ENCODE measurements at regions not wholly inside any gene's neighbourhood (a gene's known extent, or its start where the extent isn't known, plus 50 kb on each side); places are given as distances from the start of the nearest gene placed in this dataset.
"Not testable (repeated sequence)": the region's sequence is repeated elsewhere in the genome, so short reads cannot be mapped to it uniquely, and the experiment has no call there.

DNA sequence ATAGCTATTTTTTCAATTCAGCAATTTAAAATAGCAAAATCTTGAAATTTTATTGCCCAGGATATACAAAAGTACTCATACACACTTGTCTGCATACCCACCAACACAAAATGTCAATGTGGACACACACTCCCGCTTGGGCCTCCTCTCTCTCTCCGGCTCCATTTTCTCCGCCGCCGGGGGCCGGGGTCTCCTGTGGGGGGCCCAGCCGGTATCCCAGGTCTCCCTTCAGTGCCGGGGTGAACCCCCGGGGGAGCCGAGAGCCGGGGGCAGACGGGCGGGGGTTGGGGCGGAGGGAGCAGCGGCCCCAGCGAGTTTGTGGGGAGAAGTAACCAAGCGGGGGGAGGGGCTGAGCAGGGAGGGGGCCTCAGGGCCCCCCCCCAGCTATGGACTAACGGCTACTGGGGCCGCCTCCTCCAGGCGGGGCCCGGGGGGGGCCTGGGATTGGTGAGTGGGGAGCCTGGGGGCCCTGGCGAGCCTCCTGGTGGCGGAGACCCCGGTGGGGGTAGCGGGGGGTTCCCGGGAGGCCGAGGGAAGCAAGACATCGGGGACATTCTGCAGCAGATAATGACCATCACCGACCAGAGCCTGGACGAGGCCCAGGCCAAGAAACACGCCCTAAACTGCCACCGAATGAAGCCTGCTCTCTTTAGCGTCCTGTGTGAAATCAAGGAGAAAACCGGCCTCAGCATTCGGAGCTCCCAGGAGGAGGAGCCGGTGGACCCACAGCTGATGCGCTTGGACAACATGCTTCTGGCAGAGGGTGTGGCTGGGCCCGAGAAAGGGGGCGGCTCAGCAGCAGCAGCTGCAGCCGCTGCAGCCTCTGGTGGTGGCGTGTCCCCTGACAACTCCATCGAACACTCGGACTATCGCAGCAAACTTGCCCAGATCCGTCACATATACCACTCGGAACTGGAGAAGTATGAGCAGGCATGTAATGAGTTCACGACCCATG lies 56.6 kb downstream of the CHST2 start:
- FAIRE-seq; H3K4me3 Mint-ChIP-seq (ENCODE audit: unreplicated experiment); H3K4me1 ChIP-seq (ENCODE audit: insufficient read depth, low read length); H3K36me3 Mint-ChIP-seq (ENCODE audit: low read depth, unreplicated experiment); H3K27me3 Mint-ChIP-seq (ENCODE audit: low read depth, unreplicated experiment); H3K9ac ChIP-seq (ENCODE audit: low read length); H3K36me3 ChIP-seq (ENCODE audit: insufficient read depth, low read length); H3K27me3 ChIP-seq (ENCODE audit: insufficient read depth, low read length); H3K9me3 Mint-ChIP-seq (ENCODE audit: unreplicated experiment); H3K9me3 ChIP-seq (ENCODE audit: insufficient read depth, low read depth, low read length); H3K27ac ChIP-seq (ENCODE audit: low read depth, low read length); H3K4me2 ChIP-seq (ENCODE audit: low read length); H2AFZ ChIP-seq (ENCODE audit: low read depth, low read length); H3K27ac Mint-ChIP-seq (ENCODE audit: unreplicated experiment); DNase-seq (ENCODE audit: low read depth); H4K20me1 ChIP-seq (ENCODE audit: insufficient read depth, low read length); H3K79me2 ChIP-seq (ENCODE audit: insufficient read depth, low read length); H3K4me3 ChIP-seq (ENCODE audit: insufficient read depth, low read depth, low read length): not testable (repeated sequence)
- peaks cover 15% of the 10 kb centered on the region for H3K4me1 Mint-ChIP-seq (ENCODE audit: low read depth, unreplicated experiment)

DNA sequence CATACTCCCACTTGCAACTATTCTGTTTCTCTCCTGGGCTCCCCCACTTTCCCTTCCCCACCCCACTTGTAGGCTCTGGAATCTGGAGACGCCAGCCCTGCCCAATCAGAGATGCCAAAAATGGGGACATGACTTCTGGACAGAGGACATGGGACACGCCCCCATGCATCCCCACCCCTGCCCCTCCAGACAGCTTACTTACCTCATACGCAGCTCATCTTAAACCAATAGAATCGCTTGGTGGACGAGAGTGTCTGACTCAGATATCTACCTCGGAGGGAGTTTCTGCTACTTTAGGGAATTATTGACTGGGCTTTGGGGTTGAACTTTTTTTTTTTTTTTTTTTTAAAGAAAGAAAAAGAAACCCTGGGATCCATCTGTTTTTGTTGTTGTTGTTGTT lies 58.4 kb downstream of the CHST2 start:
- not testable (repeated sequence) for H3K27me3 Mint-ChIP-seq (ENCODE audit: low read depth, unreplicated experiment); H3K4me2 ChIP-seq (ENCODE audit: low read length); H3K9me3 Mint-ChIP-seq (ENCODE audit: unreplicated experiment); H3K4me3 ChIP-seq (ENCODE audit: insufficient read depth, low read depth, low read length); H3K27ac ChIP-seq (ENCODE audit: low read depth, low read length); H3K36me3 ChIP-seq (ENCODE audit: insufficient read depth, low read length); H3K27me3 ChIP-seq (ENCODE audit: insufficient read depth, low read length); H3K36me3 Mint-ChIP-seq (ENCODE audit: low read depth, unreplicated experiment); H4K20me1 ChIP-seq (ENCODE audit: insufficient read depth, low read length); H3K4me1 ChIP-seq (ENCODE audit: insufficient read depth, low read length); FAIRE-seq; DNase-seq (ENCODE audit: low read depth); H3K4me1 Mint-ChIP-seq (ENCODE audit: low read depth, unreplicated experiment); H3K4me3 Mint-ChIP-seq (ENCODE audit: unreplicated experiment); H3K27ac Mint-ChIP-seq (ENCODE audit: unreplicated experiment); H3K9me3 ChIP-seq (ENCODE audit: insufficient read depth, low read depth, low read length); H3K79me2 ChIP-seq (ENCODE audit: insufficient read depth, low read length); H3K9ac ChIP-seq (ENCODE audit: low read length); H2AFZ ChIP-seq (ENCODE audit: low read depth, low read length)

DNA sequence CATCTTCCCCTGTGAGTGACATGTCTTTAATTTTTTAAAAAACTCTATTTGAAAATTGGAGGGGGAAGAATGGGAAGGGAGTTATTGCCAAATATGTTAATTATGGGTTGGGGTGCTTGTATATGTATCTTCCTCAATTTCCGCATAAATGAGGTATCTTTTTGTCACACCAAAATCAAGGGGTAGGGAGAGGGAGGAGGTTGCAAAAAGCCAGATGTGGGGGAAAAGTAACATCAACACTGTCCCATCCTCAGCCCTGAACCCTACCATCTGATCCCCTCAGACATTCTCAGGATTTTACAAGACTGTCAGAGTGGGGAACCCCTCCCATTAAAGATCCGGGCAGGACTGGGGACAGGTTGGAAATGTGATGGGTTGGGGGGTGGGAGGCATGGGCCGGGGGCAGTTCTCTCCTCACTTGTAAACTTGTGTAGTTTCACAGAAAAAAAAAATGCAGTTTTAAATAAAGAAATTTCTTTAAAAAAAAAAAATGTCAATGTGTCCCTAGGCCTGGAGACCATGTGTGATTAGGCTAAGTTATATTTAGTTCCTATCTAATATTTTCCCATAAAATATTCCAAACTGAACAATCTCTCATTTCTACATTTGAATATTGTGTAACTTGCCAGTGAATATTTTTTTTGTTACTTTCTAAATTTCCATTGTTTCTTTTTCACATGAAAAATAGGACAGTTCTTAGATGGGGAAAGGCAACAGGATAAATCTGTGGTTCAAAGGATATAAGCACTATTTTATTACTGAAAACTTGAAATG lies 59.4 kb downstream of the CHST2 start:
- not testable (repeated sequence) for H3K36me3 Mint-ChIP-seq (ENCODE audit: low read depth, unreplicated experiment); H3K9me3 Mint-ChIP-seq (ENCODE audit: unreplicated experiment); H3K27me3 Mint-ChIP-seq (ENCODE audit: low read depth, unreplicated experiment); H3K27ac Mint-ChIP-seq (ENCODE audit: unreplicated experiment); H3K4me3 ChIP-seq (ENCODE audit: insufficient read depth, low read depth, low read length); H4K20me1 ChIP-seq (ENCODE audit: insufficient read depth, low read length); H3K79me2 ChIP-seq (ENCODE audit: insufficient read depth, low read length); DNase-seq (ENCODE audit: low read depth); H3K4me1 ChIP-seq (ENCODE audit: insufficient read depth, low read length); H2AFZ ChIP-seq (ENCODE audit: low read depth, low read length); H3K4me2 ChIP-seq (ENCODE audit: low read length); H3K27me3 ChIP-seq (ENCODE audit: insufficient read depth, low read length); H3K9ac ChIP-seq (ENCODE audit: low read length); H3K4me1 Mint-ChIP-seq (ENCODE audit: low read depth, unreplicated experiment); H3K9me3 ChIP-seq (ENCODE audit: insufficient read depth, low read depth, low read length); H3K27ac ChIP-seq (ENCODE audit: low read depth, low read length); H3K36me3 ChIP-seq (ENCODE audit: insufficient read depth, low read length); H3K4me3 Mint-ChIP-seq (ENCODE audit: unreplicated experiment)
- FAIRE-seq, result peak; percentile 26

DNA sequence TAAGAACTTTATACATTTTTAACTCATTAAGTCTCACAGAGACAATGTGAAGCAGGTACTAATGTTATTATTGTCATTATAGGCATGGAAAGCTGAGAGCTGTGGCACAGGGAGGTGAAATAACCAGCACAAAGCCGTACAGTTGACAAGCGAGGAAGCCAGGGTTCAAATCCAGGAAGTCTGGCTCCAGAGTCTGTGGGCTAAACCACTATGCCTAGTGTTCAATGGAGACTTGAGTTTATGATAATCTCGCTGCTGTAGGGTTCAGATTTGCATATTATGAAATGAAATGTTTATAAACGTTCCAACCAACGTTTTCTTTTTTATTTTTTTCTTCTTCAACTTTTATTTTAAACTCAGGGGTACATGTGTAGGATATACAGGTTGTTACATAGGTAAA lies 60.0 kb downstream of the CHST2 start:
- no peaks in the 10 kb centered on the region for H3K36me3 ChIP-seq (ENCODE audit: insufficient read depth, low read length)
- Mint-ChIP-seq H3K4me1 (ENCODE audit: low read depth, unreplicated experiment) (no peaks in the 10 kb centered on the region), H3K9me3 (ENCODE audit: unreplicated experiment) (peaks cover 3% of the 10 kb centered on the region), H3K4me3 (ENCODE audit: unreplicated experiment) (no peak overlapping the region), H3K27ac (ENCODE audit: unreplicated experiment) (no peak overlapping the region), H3K36me3 (ENCODE audit: low read depth, unreplicated experiment) (no peaks in the 10 kb centered on the region), H3K27me3 (ENCODE audit: low read depth, unreplicated experiment) (peaks cover 2% of the 10 kb centered on the region)
- no peak overlapping the region for H2AFZ ChIP-seq (ENCODE audit: low read depth, low read length)
- no peak overlapping the region for H3K4me3 ChIP-seq (ENCODE audit: insufficient read depth, low read depth, low read length)
- H3K4me2 ChIP-seq (ENCODE audit: low read length), result no peak overlapping the region
- H3K79me2 ChIP-seq (ENCODE audit: insufficient read depth, low read length), result no peaks in the 10 kb centered on the region
- no peaks in the 10 kb centered on the region for H4K20me1 ChIP-seq (ENCODE audit: insufficient read depth, low read length)
- H3K27ac ChIP-seq (ENCODE audit: low read depth, low read length), result no peak overlapping the region
- no peaks in the 10 kb centered on the region for H3K4me1 ChIP-seq (ENCODE audit: insufficient read depth, low read length)
- FAIRE-seq (no peak), DNase-seq (ENCODE audit: low read depth) (no peak)
- no peak for TF ChIP-seq EZH2 (IDR thresholded peaks at IDR 0.05; ENCODE audit: insufficient read depth, low read length)
- TF ChIP-seq, protein P1, sequence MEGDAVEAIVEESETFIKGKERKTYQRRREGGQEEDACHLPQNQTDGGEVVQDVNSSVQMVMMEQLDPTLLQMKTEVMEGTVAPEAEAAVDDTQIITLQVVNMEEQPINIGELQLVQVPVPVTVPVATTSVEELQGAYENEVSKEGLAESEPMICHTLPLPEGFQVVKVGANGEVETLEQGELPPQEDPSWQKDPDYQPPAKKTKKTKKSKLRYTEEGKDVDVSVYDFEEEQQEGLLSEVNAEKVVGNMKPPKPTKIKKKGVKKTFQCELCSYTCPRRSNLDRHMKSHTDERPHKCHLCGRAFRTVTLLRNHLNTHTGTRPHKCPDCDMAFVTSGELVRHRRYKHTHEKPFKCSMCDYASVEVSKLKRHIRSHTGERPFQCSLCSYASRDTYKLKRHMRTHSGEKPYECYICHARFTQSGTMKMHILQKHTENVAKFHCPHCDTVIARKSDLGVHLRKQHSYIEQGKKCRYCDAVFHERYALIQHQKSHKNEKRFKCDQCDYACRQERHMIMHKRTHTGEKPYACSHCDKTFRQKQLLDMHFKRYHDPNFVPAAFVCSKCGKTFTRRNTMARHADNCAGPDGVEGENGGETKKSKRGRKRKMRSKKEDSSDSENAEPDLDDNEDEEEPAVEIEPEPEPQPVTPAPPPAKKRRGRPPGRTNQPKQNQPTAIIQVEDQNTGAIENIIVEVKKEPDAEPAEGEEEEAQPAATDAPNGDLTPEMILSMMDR (IDR thresholded peaks at IDR 0.05; ENCODE audit: insufficient read depth, low read depth, low read length), result no peak
- H3K27me3 ChIP-seq (ENCODE audit: insufficient read depth, low read length), result no peaks in the 10 kb centered on the region
- H3K9ac ChIP-seq (ENCODE audit: low read length), result no peak overlapping the region
- no peaks in the 10 kb centered on the region for H3K9me3 ChIP-seq (ENCODE audit: insufficient read depth, low read depth, low read length)

DNA sequence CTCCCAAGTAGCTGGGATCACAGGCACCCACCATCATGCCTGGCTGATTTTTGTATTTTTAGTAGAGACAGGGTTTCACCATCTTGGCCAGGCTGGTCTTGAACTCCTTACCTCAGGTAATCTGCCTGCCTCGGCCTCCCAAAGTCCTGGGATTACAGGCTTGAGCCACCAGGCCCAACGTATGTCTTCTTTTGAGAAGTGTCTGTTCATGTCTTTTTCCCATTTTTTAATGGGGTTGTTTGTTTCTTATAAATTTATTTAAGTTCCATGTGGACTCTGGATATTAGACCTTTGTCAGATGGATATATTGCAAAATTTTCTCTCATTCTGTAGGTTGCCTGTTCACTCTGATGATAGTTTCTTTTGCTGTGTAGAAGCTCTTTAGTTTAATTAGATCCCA lies 61.3 kb downstream of the CHST2 start:
- not testable (repeated sequence) for FAIRE-seq; H3K4me3 Mint-ChIP-seq (ENCODE audit: unreplicated experiment); H4K20me1 ChIP-seq (ENCODE audit: insufficient read depth, low read length); H3K4me1 Mint-ChIP-seq (ENCODE audit: low read depth, unreplicated experiment); H3K27ac ChIP-seq (ENCODE audit: low read depth, low read length); H3K27ac Mint-ChIP-seq (ENCODE audit: unreplicated experiment); H3K36me3 Mint-ChIP-seq (ENCODE audit: low read depth, unreplicated experiment); H2AFZ ChIP-seq (ENCODE audit: low read depth, low read length); H3K9ac ChIP-seq (ENCODE audit: low read length); H3K4me2 ChIP-seq (ENCODE audit: low read length); H3K4me1 ChIP-seq (ENCODE audit: insufficient read depth, low read length); H3K9me3 Mint-ChIP-seq (ENCODE audit: unreplicated experiment); H3K4me3 ChIP-seq (ENCODE audit: insufficient read depth, low read depth, low read length); H3K27me3 Mint-ChIP-seq (ENCODE audit: low read depth, unreplicated experiment); H3K79me2 ChIP-seq (ENCODE audit: insufficient read depth, low read length); H3K9me3 ChIP-seq (ENCODE audit: insufficient read depth, low read depth, low read length); H3K27me3 ChIP-seq (ENCODE audit: insufficient read depth, low read length); H3K36me3 ChIP-seq (ENCODE audit: insufficient read depth, low read length); DNase-seq (ENCODE audit: low read depth)

Data from astrocyte (in vitro differentiated cells and primary cell).